Calu3 (cell line): ENCODE measurements at regions not wholly inside any gene's neighbourhood (a gene's known extent, or its start where the extent isn't known, plus 50 kb on each side); places are given as distances from the start of the nearest gene placed in this dataset.
"Not testable (repeated sequence)": the region's sequence is repeated elsewhere in the genome, so short reads cannot be mapped to it uniquely, and the experiment has no call there.

Experiments
- BruUV-seq: library from RNA; stranded (reverse); fragments of 400-500 nt; replicated peaks from 2 replicates; lab custom pipeline; 2021; lab: Mats Ljungman, UMichigan
- CTCF ChIA-PET: fragments of 300-600 bp; sonication (Branson Sonifier 250); formaldehyde crosslinking; loops from one replicate; lab custom pipeline; 2022; ENCODE audit warnings: antibody characterized with exemption; lab: Charles Lee
- DNase-seq: peaks from one replicate; pipeline ENCODE4 v3.0.0; 2022
- H3K27ac Mint-ChIP-seq: one replicate; pipeline ENCODE4 v1.8.0; 2022; ENCODE audit warnings: mixed read lengths; ENCODE audit not compliant: unreplicated experiment
- H3K27me3 Mint-ChIP-seq: one replicate; pipeline ENCODE4 v1.8.0; 2022; ENCODE audit warnings: mixed read lengths; ENCODE audit not compliant: unreplicated experiment
- H3K36me3 Mint-ChIP-seq: one replicate; pipeline ENCODE4 v1.8.0; 2022; ENCODE audit warnings: mild to moderate bottlenecking, moderate library complexity, mixed read lengths; ENCODE audit not compliant: insufficient read depth, unreplicated experiment
- H3K4me1 Mint-ChIP-seq: one replicate; pipeline ENCODE4 v1.8.0; 2022; ENCODE audit warnings: mild to moderate bottlenecking, low read depth, mixed read lengths; ENCODE audit not compliant: unreplicated experiment
- H3K4me3 Mint-ChIP-seq: one replicate; pipeline ENCODE4 v1.8.0; 2022; ENCODE audit warnings: mild to moderate bottlenecking, low read depth, moderate library complexity, mixed read lengths; ENCODE audit not compliant: unreplicated experiment
- H3K9me3 Mint-ChIP-seq: one replicate; pipeline ENCODE4 v1.8.0; 2022; ENCODE audit warnings: low read depth, mixed read lengths; ENCODE audit not compliant: unreplicated experiment
- CTCF ChIP-seq: fragments of 200-600 bp; IDR thresholded peaks from one replicate; pipeline ENCODE4 v1.8.0; 2022; ENCODE audit warnings: antibody characterized with exemption; ENCODE audit not compliant: unreplicated experiment
- intact Hi-C: fragments of 100-400 bp; cut with micrococcal nuclease; formaldehyde crosslinking; loops from one replicate; pipeline ENCODE4 v1.10.0; 2022; ENCODE audit not compliant: unreplicated experiment

GRCh38 chr3:198096015-198096414 lies 136.0 kb downstream of the LMLN start:
- Mint-ChIP-seq H3K4me3 (no peak overlapping the region), H3K4me1 (no peaks in the 10 kb centered on the region), H3K27ac (no peak overlapping the region), H3K27me3 (peaks cover 46% of the 10 kb centered on the region), H3K9me3 (no peaks in the 10 kb centered on the region), H3K36me3 (no peaks in the 10 kb centered on the region)
- TF ChIP-seq CTCF = no peak
- DNase-seq = no peak
- CTCF ChIA-PET = no interaction called here
- BruUV-seq = no TSS peak
- intact Hi-C loops = no loop called here

GRCh38 chr3:198097048-198097447 lies 137.0 kb downstream of the LMLN start:
- BruUV-seq = no TSS peak
- H3K9me3 Mint-ChIP-seq = no peaks in the 10 kb centered on the region
- no peaks in the 10 kb centered on the region for H3K4me1 Mint-ChIP-seq
- CTCF ChIA-PET = no interaction called here
- no peaks in the 10 kb centered on the region for H3K36me3 Mint-ChIP-seq
- H3K27ac Mint-ChIP-seq = no peak overlapping the region
- no peak overlapping the region for H3K4me3 Mint-ChIP-seq
- peaks cover 46% of the 10 kb centered on the region for H3K27me3 Mint-ChIP-seq
- TF ChIP-seq CTCF = no peak
- intact Hi-C loops = no loop called here
- DNase-seq = no peak

GRCh38 chr3:198098661-198099081 lies 138.7 kb downstream of the LMLN start:
- CTCF ChIA-PET, BruUV-seq, DNase-seq, H3K27ac Mint-ChIP-seq, H3K9me3 Mint-ChIP-seq, intact Hi-C loops, H3K36me3 Mint-ChIP-seq, H3K4me1 Mint-ChIP-seq, H3K4me3 Mint-ChIP-seq: not testable (repeated sequence)
- peaks cover 32% of the 10 kb centered on the region for H3K27me3 Mint-ChIP-seq

GRCh38 chr3:198103070-198103469 lies 143.1 kb downstream of the LMLN start:
- H3K36me3 Mint-ChIP-seq, BruUV-seq, H3K27ac Mint-ChIP-seq, H3K4me3 Mint-ChIP-seq, H3K27me3 Mint-ChIP-seq, intact Hi-C loops, CTCF ChIA-PET, H3K9me3 Mint-ChIP-seq, DNase-seq, H3K4me1 Mint-ChIP-seq: not testable (repeated sequence)

DNA sequence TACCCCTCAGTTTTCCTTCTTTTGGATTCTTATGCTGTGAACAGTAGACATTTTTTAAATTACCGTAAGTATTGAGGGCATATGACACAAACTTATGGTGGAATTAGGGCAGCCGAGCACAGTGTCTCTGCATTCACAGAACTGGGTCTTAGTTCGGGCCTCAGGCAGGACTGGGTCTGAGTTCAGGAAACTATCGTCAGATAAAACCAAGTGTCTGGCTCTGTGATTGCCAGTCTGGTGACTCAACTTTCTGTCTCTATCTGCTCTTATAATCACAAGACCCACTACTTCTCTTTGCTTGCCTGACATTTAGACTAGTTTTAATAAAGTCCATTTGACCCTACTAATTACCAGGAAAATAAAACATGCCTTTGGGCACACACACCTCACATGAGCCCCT lies 146.2 kb downstream of the LMLN start:
- intact Hi-C loops = no loop called here
- peaks cover 28% of the 10 kb centered on the region for H3K27me3 Mint-ChIP-seq
- TF ChIP-seq CTCF = no peak
- no peak for DNase-seq
- no peak overlapping the region for H3K4me3 Mint-ChIP-seq
- no peaks in the 10 kb centered on the region for H3K36me3 Mint-ChIP-seq
- CTCF ChIA-PET = no interaction called here
- no peak overlapping the region for H3K27ac Mint-ChIP-seq
- no TSS peak for BruUV-seq
- peaks cover 2% of the 10 kb centered on the region for H3K9me3 Mint-ChIP-seq
- no peaks in the 10 kb centered on the region for H3K4me1 Mint-ChIP-seq
